H9 (cell line): ENCODE measurements at regions not wholly inside any gene's neighbourhood (a gene's known extent, or its start where the extent isn't known, plus 50 kb on each side); places are given as distances from the start of the nearest gene placed in this dataset.

Experiments used
- DNase-seq: peaks from one replicate; pipeline ENCODE4 v3.0.0-alpha.2; 2017
- H2AFZ ChIP-seq: one replicate; pipeline ENCODE4 v1.6.1; 2013; ENCODE audit warnings: mild to moderate bottlenecking, low read length, control low read depth, moderate library complexity
- H2AK5ac ChIP-seq: 2 replicates; pipeline ENCODE4 v1.6.1; 2013; ENCODE audit warnings: low read length, control low read depth, mixed read lengths; ENCODE audit not compliant: insufficient read length
- H2BK120ac ChIP-seq: one replicate; pipeline ENCODE4 v1.6.1; 2013; ENCODE audit warnings: low read depth, mild to moderate bottlenecking, low read length, control low read depth, inconsistent platforms; ENCODE audit not compliant: poor library complexity, severe bottlenecking
- H2BK12ac ChIP-seq: 2 replicates; pipeline ENCODE4 v1.6.1; 2013; ENCODE audit warnings: low read length, control low read depth, mixed read lengths, low read depth; ENCODE audit not compliant: insufficient read length
- H2BK15ac ChIP-seq: 2 replicates; pipeline ENCODE4 v1.6.1; 2013; ENCODE audit warnings: low read depth, low read length, control low read depth
- H2BK20ac ChIP-seq: one replicate; pipeline ENCODE4 v1.6.1; 2013; ENCODE audit warnings: low read depth, mild to moderate bottlenecking, low read length, control low read depth, inconsistent platforms; ENCODE audit not compliant: poor library complexity, severe bottlenecking
- H2BK5ac ChIP-seq: 2 replicates; pipeline ENCODE4 v1.6.1; 2013; ENCODE audit warnings: low read length, control low read depth, mixed read lengths; ENCODE audit not compliant: insufficient read length
- H3K14ac ChIP-seq: 2 replicates; pipeline ENCODE4 v1.6.1; 2013; ENCODE audit warnings: low read length, control low read depth; ENCODE audit not compliant: insufficient read depth
- H3K18ac ChIP-seq: 2 replicates; pipeline ENCODE4 v1.6.1; 2013; ENCODE audit warnings: low read depth, mild to moderate bottlenecking, mixed read lengths, low read length, control low read depth; ENCODE audit not compliant: insufficient read length
- H3K23ac ChIP-seq: 2 replicates; pipeline ENCODE4 v1.6.1; 2013; ENCODE audit warnings: low read length, control low read depth, mixed read lengths, low read depth; ENCODE audit not compliant: insufficient read length
- H3K23me2 ChIP-seq: 2 replicates; pipeline ENCODE4 v1.6.1; 2013; ENCODE audit warnings: low read depth, mild to moderate bottlenecking, mixed read lengths, low read length, control low read depth; ENCODE audit not compliant: insufficient read length, poor library complexity, severe bottlenecking
- H3K27ac ChIP-seq: 2 replicates; pipeline ENCODE4 v1.5.1; 2013; ENCODE audit warnings: low read length, control low read depth, mixed read lengths, low read depth; ENCODE audit not compliant: insufficient read length
- H3K27me3 ChIP-seq: 2 replicates; pipeline ENCODE4 v1.6.1; 2013; ENCODE audit warnings: low read length, control low read depth, inconsistent platforms; ENCODE audit not compliant: insufficient read depth
- H3K4ac ChIP-seq: 2 replicates; pipeline ENCODE4 v1.6.1; 2013; ENCODE audit warnings: low read depth, mild to moderate bottlenecking, control low read depth, inconsistent platforms, low read length, moderate library complexity
- H3K4me1 ChIP-seq: 2 replicates; pipeline ENCODE4 v1.6.1; 2013; ENCODE audit warnings: low read length, control low read depth, inconsistent platforms; ENCODE audit not compliant: insufficient read depth
- H3K4me2 ChIP-seq: 2 replicates; pipeline ENCODE4 v1.6.1; 2013; ENCODE audit warnings: low read length, control low read depth, mixed read lengths; ENCODE audit not compliant: insufficient read length, insufficient read depth
- H3K56ac ChIP-seq: 2 replicates; pipeline ENCODE4 v1.6.1; 2013; ENCODE audit warnings: low read depth, mild to moderate bottlenecking, mixed read lengths, low read length, control low read depth; ENCODE audit not compliant: insufficient read length
- H3K79me1 ChIP-seq: 2 replicates; pipeline ENCODE4 v1.6.1; 2013; ENCODE audit warnings: low read depth, mild to moderate bottlenecking, moderate library complexity, low read length, control low read depth, inconsistent platforms; ENCODE audit not compliant: insufficient read depth, poor library complexity, severe bottlenecking
- H3K79me2 ChIP-seq: 2 replicates; pipeline ENCODE4 v1.6.1; 2013; ENCODE audit warnings: low read length, control low read depth, inconsistent platforms; ENCODE audit not compliant: insufficient read depth
- H3K9ac ChIP-seq: 2 replicates; pipeline ENCODE4 v1.6.1; 2013; ENCODE audit warnings: low read length, control low read depth, mixed read lengths; ENCODE audit not compliant: insufficient read length; ENCODE audit errors: extremely low read depth
- H3K9me3 ChIP-seq: one replicate; pipeline ENCODE4 v1.6.1; 2013; ENCODE audit warnings: low read depth, low read length, inconsistent platforms; ENCODE audit not compliant: control insufficient read depth
- H3T11ph ChIP-seq: one replicate; pipeline ENCODE4 v1.6.1; 2013; ENCODE audit warnings: mild to moderate bottlenecking, low read length, control low read depth, inconsistent platforms
- H4K20me1 ChIP-seq: one replicate; pipeline ENCODE4 v1.6.1; 2013; ENCODE audit not compliant: control insufficient read depth, insufficient read length, insufficient read depth
- H4K5ac ChIP-seq: 2 replicates; pipeline ENCODE4 v1.6.1; 2013; ENCODE audit warnings: low read depth, mild to moderate bottlenecking, mixed read lengths, low read length, control low read depth; ENCODE audit not compliant: insufficient read length
- H4K8ac ChIP-seq: replicated peaks from 2 replicates; pipeline ENCODE4 v1.6.1; 2013; ENCODE audit warnings: low read length, control low read depth, mixed read lengths, low read depth; ENCODE audit not compliant: insufficient read length
- H4K91ac ChIP-seq: 2 replicates; pipeline ENCODE4 v1.6.1; 2013; ENCODE audit warnings: low read depth, mild to moderate bottlenecking, moderate library complexity, mixed read lengths, low read length, control low read depth; ENCODE audit not compliant: insufficient read length
- H3K27ac Mint-ChIP-seq, 3 experiments: 2 replicates in 2 of 3; 3 replicates in 1 of 3; pipeline ENCODE4 v1.8.0; 2020 to 2021; ENCODE audit warnings: mixed read lengths in 3 of 3, mild to moderate bottlenecking in 1 of 3, moderate library complexity in 1 of 3
- H3K27me3 Mint-ChIP-seq: 2 replicates; pipeline ENCODE4 v1.8.0; 2021; ENCODE audit warnings: low read depth, mild to moderate bottlenecking, moderate library complexity, mixed read lengths
- H3K36me3 Mint-ChIP-seq, 3 experiments: 2 replicates in 2 of 3; 3 replicates in 1 of 3; pipeline ENCODE4 v1.8.0; 2020 to 2021; ENCODE audit warnings: low read depth in 3 of 3, mixed read lengths in 3 of 3; ENCODE audit not compliant: insufficient read depth in 1 of 3
- H3K4me1 Mint-ChIP-seq, 2 experiments: 2 replicates each; pipeline ENCODE4 v1.8.0; 2020; ENCODE audit warnings: mixed read lengths in 2 of 2
- H3K4me3 Mint-ChIP-seq, 2 experiments: 2 replicates in 1 of 2; 3 replicates in 1 of 2; pipeline ENCODE4 v1.8.0; 2020 to 2021; ENCODE audit warnings: mild to moderate bottlenecking in 2 of 2, mixed read lengths in 2 of 2, moderate library complexity in 1 of 2
- H3K9me3 Mint-ChIP-seq, 2 experiments: 2 replicates in 1 of 2; 3 replicates in 1 of 2; pipeline ENCODE4 v1.8.0; 2020; ENCODE audit warnings: mild to moderate bottlenecking in 2 of 2, mixed read lengths in 2 of 2, moderate library complexity in 1 of 2
- WGBS: extraction: QIAGEN DNeasy Blood & Tissue Kit; methylation state at CpG from one replicate; pipeline ENCODE4 v1.1.7; 2013; ENCODE audit warnings: missing lambda C conversion rate, low lambda C conversion rate, mixed read lengths; ENCODE audit not compliant: insufficient read length; ENCODE audit errors: extremely low coverage; 5-methylcytosine and 5-hydroxymethylcytosine counted together
- TF ChIP-seq, protein P1 (sequence below): fragments of 200-600 bp; sonication (generic); conservative IDR thresholded peaks from 3 replicates; pipeline ENCODE4 v1.8.0; 2021; ENCODE audit warnings: antibody characterized with exemption, mild to moderate bottlenecking

DNA sequence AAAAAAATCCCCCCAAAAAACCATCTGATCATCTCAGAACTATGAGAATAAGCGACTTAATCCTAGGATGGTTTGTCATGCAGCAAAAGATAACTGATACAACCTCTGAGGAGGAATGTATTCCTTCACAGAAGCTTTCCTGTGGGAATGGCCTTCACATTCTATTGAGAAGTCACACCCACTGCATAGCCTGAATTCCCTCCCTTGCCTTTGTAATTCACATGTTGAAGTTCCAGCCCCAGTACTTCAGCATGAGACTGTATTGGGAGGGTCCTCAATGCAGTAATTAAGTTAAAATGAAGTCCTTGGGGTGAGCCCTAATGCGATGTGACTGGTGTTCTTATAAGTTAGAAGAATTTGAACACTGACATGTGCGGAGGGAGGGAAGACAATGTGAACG lies 395.2 kb downstream of the TUSC7 start:
- H3K79me2 ChIP-seq = no peaks in the 10 kb centered on the region
- H3K27ac ChIP-seq = no peak overlapping the region
- peaks cover 16 to 18% of the 10 kb centered on the region in 2 experiments for H3K4me1 Mint-ChIP-seq
- H2BK120ac ChIP-seq = no peak overlapping the region
- H3K14ac ChIP-seq = no peak overlapping the region
- H2AFZ ChIP-seq = peak overlapping the region; percentile 5
- H2BK12ac ChIP-seq = no peak overlapping the region
- no peak overlapping the region for H3K56ac ChIP-seq
- H4K20me1 ChIP-seq = no peaks in the 10 kb centered on the region
- H2BK20ac ChIP-seq = no peak overlapping the region
- WGBS = no CpG with 5 or more reads among the region's 4 CpGs
- no peaks in the 10 kb centered on the region for H3K27me3 Mint-ChIP-seq
- H3K18ac ChIP-seq = no peak overlapping the region
- no peak overlapping the region for H2BK5ac ChIP-seq
- H3K27ac Mint-ChIP-seq = peak overlapping the region in 1 of 3 experiments; percentile 2; a peak in 1 of 7 replicates
- H3T11ph ChIP-seq = no peak overlapping the region
- no peaks in the 10 kb centered on the region for H3K79me1 ChIP-seq
- peaks cover 4% of the 10 kb centered on the region; the same call in 1 of the 2 replicates for H3K4me1 ChIP-seq
- no peak overlapping the region for H3K4ac ChIP-seq
- peaks cover 3 to 4% of the 10 kb centered on the region in 2 experiments for H3K9me3 Mint-ChIP-seq
- peak; percentile 48 for DNase-seq
- H3K23ac ChIP-seq = no peak overlapping the region
- TF ChIP-seq, protein P1, sequence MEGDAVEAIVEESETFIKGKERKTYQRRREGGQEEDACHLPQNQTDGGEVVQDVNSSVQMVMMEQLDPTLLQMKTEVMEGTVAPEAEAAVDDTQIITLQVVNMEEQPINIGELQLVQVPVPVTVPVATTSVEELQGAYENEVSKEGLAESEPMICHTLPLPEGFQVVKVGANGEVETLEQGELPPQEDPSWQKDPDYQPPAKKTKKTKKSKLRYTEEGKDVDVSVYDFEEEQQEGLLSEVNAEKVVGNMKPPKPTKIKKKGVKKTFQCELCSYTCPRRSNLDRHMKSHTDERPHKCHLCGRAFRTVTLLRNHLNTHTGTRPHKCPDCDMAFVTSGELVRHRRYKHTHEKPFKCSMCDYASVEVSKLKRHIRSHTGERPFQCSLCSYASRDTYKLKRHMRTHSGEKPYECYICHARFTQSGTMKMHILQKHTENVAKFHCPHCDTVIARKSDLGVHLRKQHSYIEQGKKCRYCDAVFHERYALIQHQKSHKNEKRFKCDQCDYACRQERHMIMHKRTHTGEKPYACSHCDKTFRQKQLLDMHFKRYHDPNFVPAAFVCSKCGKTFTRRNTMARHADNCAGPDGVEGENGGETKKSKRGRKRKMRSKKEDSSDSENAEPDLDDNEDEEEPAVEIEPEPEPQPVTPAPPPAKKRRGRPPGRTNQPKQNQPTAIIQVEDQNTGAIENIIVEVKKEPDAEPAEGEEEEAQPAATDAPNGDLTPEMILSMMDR = no peak
- peaks cover 0 to 18% (median 3%) of the 10 kb centered on the region in 3 experiments; a peak in 5 of 7 replicates for H3K36me3 Mint-ChIP-seq
- no peak overlapping the region for H4K91ac ChIP-seq
- H3K27me3 ChIP-seq = no peaks in the 10 kb centered on the region
- no peaks in the 10 kb centered on the region for H3K9me3 ChIP-seq
- H2AK5ac ChIP-seq = no peak overlapping the region
- no peak overlapping the region for H3K9ac ChIP-seq
- H3K23me2 ChIP-seq = no peaks in the 10 kb centered on the region
- no peak overlapping the region for H3K4me2 ChIP-seq
- no peak overlapping the region for H2BK15ac ChIP-seq
- no peak overlapping the region for H4K5ac ChIP-seq
- H4K8ac ChIP-seq = no peak overlapping the region
- no peak overlapping the region for H3K4me3 Mint-ChIP-seq
